ENCODE measurements at regions not wholly inside any gene's neighbourhood (a gene's known extent, or its start where the extent isn't known, plus 50 kb on each side); places are given as distances from the start of the nearest gene placed in this dataset.
"Not testable (repeated sequence)": the region's sequence is repeated elsewhere in the genome, so short reads cannot be mapped to it uniquely, and the experiment has no call there.

DNA sequence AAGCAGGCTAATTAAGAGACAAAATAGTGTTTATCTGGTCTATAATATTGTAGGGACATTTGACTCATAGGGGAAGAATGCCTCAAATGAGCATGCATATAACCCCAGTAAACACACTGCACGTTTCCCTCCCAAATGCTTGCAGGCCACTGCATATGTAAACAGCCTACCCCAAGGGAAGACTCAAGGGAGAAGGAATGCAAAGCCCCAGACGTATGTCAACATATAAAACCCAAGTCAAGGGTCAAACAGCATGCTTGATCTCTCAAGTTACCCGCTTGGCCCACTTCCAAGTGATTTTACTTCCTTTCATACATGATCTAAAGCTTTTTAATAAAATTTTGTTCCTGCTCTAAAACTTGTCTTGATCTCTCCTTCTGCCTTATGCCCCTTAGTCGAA is 1090.0 kb downstream of the OTOL1 start:
- Histone ChIP-seq H3K4me1 (ENCODE audit: insufficient read depth, low read length) (no peaks in the 10 kb centered on the region), H3K79me2 (ENCODE audit: insufficient read depth, low read length) (no peaks in the 10 kb centered on the region), H3K36me3 (ENCODE audit: insufficient read depth, low read length) (no peaks in the 10 kb centered on the region), H3K9me3 (ENCODE audit: low read depth, low read length) (no peaks in the 10 kb centered on the region), H3K27ac (ENCODE audit: low read depth, low read length) (no peak overlapping the region), H3K4me2 (ENCODE audit: insufficient read depth, low read length) (no peak overlapping the region), H3K4me3 (ENCODE audit: insufficient read depth, low read length) (no peak overlapping the region), H4K20me1 (ENCODE audit: insufficient read depth, low read length) (no peaks in the 10 kb centered on the region), H2AFZ (ENCODE audit: low read length) (no peak overlapping the region), H3K27me3 (ENCODE audit: insufficient read depth, low read length) (no peaks in the 10 kb centered on the region)
- no peak for DNase-seq (ENCODE audit: insufficient read length, low spot score, missing footprints)
- TF ChIP-seq, protein P1, sequence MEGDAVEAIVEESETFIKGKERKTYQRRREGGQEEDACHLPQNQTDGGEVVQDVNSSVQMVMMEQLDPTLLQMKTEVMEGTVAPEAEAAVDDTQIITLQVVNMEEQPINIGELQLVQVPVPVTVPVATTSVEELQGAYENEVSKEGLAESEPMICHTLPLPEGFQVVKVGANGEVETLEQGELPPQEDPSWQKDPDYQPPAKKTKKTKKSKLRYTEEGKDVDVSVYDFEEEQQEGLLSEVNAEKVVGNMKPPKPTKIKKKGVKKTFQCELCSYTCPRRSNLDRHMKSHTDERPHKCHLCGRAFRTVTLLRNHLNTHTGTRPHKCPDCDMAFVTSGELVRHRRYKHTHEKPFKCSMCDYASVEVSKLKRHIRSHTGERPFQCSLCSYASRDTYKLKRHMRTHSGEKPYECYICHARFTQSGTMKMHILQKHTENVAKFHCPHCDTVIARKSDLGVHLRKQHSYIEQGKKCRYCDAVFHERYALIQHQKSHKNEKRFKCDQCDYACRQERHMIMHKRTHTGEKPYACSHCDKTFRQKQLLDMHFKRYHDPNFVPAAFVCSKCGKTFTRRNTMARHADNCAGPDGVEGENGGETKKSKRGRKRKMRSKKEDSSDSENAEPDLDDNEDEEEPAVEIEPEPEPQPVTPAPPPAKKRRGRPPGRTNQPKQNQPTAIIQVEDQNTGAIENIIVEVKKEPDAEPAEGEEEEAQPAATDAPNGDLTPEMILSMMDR (IDR thresholded peaks at IDR 0.05; ENCODE audit: extremely low read depth, low read depth, low read length) = no peak

GRCh38 chr3:162597226-162597625 is 1100.6 kb downstream of the OTOL1 start:
- DNase-seq (ENCODE audit: insufficient read length, low spot score, missing footprints) = no peak
- TF ChIP-seq, protein P1 (IDR thresholded peaks at IDR 0.05; ENCODE audit: extremely low read depth, low read depth, low read length) = no peak
- H3K4me1 ChIP-seq (ENCODE audit: insufficient read depth, low read length) = no peaks in the 10 kb centered on the region
- no peaks in the 10 kb centered on the region for H3K27me3 ChIP-seq (ENCODE audit: insufficient read depth, low read length)
- H3K27ac ChIP-seq (ENCODE audit: low read depth, low read length) = no peak overlapping the region
- H3K79me2 ChIP-seq (ENCODE audit: insufficient read depth, low read length) = no peaks in the 10 kb centered on the region
- H2AFZ ChIP-seq (ENCODE audit: low read length) = no peak overlapping the region
- no peaks in the 10 kb centered on the region for H3K9me3 ChIP-seq (ENCODE audit: low read depth, low read length)
- no peak overlapping the region for H3K4me2 ChIP-seq (ENCODE audit: insufficient read depth, low read length)
- no peak overlapping the region for H3K4me3 ChIP-seq (ENCODE audit: insufficient read depth, low read length)
- H4K20me1 ChIP-seq (ENCODE audit: insufficient read depth, low read length) = no peaks in the 10 kb centered on the region
- H3K36me3 ChIP-seq (ENCODE audit: insufficient read depth, low read length) = no peaks in the 10 kb centered on the region

DNA sequence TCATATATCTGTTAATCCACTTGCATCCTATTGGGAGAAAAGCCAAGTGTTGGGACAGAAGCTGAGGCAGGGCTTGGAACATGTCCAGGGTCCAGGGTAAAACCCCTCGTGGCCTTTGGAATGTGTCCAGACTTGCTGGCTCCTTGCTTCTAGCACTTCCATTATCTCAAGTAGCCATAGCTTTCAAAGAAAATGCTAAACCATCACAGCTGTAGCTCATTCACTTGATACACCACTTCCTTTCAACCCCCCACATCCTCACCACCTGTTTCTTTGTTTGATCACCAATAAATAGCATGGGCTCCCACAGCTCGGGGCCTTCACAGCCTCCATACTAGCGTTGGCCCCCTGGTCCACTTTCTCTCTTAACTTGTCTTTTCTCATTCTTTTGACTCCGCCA is 1101.9 kb downstream of the OTOL1 start:
- not testable (repeated sequence) for H3K4me1 ChIP-seq (ENCODE audit: insufficient read depth, low read length); H3K36me3 ChIP-seq (ENCODE audit: insufficient read depth, low read length); H3K4me2 ChIP-seq (ENCODE audit: insufficient read depth, low read length); H3K9me3 ChIP-seq (ENCODE audit: low read depth, low read length); H4K20me1 ChIP-seq (ENCODE audit: insufficient read depth, low read length); H2AFZ ChIP-seq (ENCODE audit: low read length); H3K27ac ChIP-seq (ENCODE audit: low read depth, low read length); H3K4me3 ChIP-seq (ENCODE audit: insufficient read depth, low read length); H3K27me3 ChIP-seq (ENCODE audit: insufficient read depth, low read length); H3K79me2 ChIP-seq (ENCODE audit: insufficient read depth, low read length); DNase-seq (ENCODE audit: insufficient read length, low spot score, missing footprints)

GRCh38 chr3:162599742-162600141 is 1103.1 kb downstream of the OTOL1 start:
- H2AFZ ChIP-seq (ENCODE audit: low read length); H4K20me1 ChIP-seq (ENCODE audit: insufficient read depth, low read length); H3K79me2 ChIP-seq (ENCODE audit: insufficient read depth, low read length); H3K4me2 ChIP-seq (ENCODE audit: insufficient read depth, low read length); H3K9me3 ChIP-seq (ENCODE audit: low read depth, low read length); H3K4me1 ChIP-seq (ENCODE audit: insufficient read depth, low read length); DNase-seq (ENCODE audit: insufficient read length, low spot score, missing footprints); H3K27ac ChIP-seq (ENCODE audit: low read depth, low read length); H3K27me3 ChIP-seq (ENCODE audit: insufficient read depth, low read length); H3K36me3 ChIP-seq (ENCODE audit: insufficient read depth, low read length); H3K4me3 ChIP-seq (ENCODE audit: insufficient read depth, low read length): not testable (repeated sequence)

GRCh38 chr3:162601101-162601670 is 1104.6 kb downstream of the OTOL1 start:
- no peaks in the 10 kb centered on the region for H3K79me2 ChIP-seq (ENCODE audit: insufficient read depth, low read length)
- H3K4me2 ChIP-seq (ENCODE audit: insufficient read depth, low read length) = no peak overlapping the region
- no peak overlapping the region for H3K27ac ChIP-seq (ENCODE audit: low read depth, low read length)
- H3K4me3 ChIP-seq (ENCODE audit: insufficient read depth, low read length) = no peak overlapping the region
- H3K27me3 ChIP-seq (ENCODE audit: insufficient read depth, low read length) = no peaks in the 10 kb centered on the region
- TF ChIP-seq, protein P1 (IDR thresholded peaks at IDR 0.05; ENCODE audit: extremely low read depth, low read depth, low read length) = no peak
- no peak overlapping the region for H2AFZ ChIP-seq (ENCODE audit: low read length)
- no peaks in the 10 kb centered on the region for H3K9me3 ChIP-seq (ENCODE audit: low read depth, low read length)
- no peak for DNase-seq (ENCODE audit: insufficient read length, low spot score, missing footprints)
- H4K20me1 ChIP-seq (ENCODE audit: insufficient read depth, low read length) = no peaks in the 10 kb centered on the region
- no peaks in the 10 kb centered on the region for H3K36me3 ChIP-seq (ENCODE audit: insufficient read depth, low read length)
- H3K4me1 ChIP-seq (ENCODE audit: insufficient read depth, low read length) = no peaks in the 10 kb centered on the region

All from osteoblast (primary cell).